Superior temporal gyrus (tissue), 1 donor: ENCODE measurements at regions not wholly inside any gene's neighbourhood (a gene's known extent, or its start where the extent isn't known, plus 50 kb on each side); places are given as distances from the start of the nearest gene placed in this dataset.
A peak's percentile ranks its signal among the peaks of the same experiment; 100 is the strongest.

ENCODE experiments used
- DNase-seq: peaks from one replicate; pipeline ENCODE4 v3.0.0-alpha.2; 2016; ENCODE audit errors: extremely low spot score

GRCh38 chr15:95228856-95229555 lies 997.6 kb downstream of the MCTP2 start:
- no peak for DNase-seq

GRCh38 chr15:95235033-95235432 lies 1003.7 kb downstream of the MCTP2 start:
- DNase-seq: no peak

DNA sequence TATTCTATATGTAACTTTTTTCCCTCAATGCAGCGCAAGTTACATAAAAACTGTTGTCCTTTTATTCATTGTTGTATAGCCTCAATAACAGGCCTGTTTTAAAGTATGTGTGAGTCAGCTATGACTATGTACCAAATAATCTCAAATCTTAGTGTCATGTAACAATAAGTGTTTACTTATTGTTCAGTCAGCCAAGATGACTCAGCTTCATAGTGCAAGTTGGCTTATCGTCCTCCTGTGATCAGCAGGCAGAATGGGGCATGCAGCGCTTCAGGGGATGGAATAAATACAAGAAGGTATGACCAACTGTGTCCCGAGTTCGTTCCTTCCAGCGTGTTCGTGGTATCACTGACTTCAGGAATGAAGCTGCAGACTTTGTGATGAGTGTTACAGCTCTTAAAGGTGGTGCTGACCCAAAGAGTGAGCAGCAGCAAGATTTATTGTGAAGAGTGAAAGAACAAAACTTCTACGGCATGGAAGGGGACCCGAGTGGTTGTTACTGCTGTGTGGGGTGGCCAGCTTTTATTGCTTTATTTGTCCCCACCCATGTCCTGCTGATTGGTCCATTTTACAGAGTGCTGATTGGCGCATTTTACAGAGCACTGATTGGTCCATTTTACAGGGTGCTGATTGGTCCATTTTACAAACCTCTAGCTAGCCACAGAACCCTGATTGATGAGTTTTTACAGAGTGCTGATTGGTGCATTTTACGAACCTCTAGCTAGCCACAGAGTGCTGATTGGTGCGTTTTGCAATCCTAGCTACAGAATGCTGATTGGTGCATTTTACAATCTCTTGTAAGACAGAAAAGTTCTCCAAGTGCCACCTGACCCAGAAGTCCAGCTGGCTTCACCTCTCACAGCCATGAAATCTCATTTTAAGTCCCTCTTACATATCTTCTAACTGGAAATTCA lies 1016.0 kb downstream of the MCTP2 start:
- no peak for DNase-seq

- DNase-seq: no peak
These were observed 1018.2 kb downstream of the MCTP2 start for GRCh38 chr15:95249524-95249923.

- DNase-seq: no peak
These were observed 1021.0 kb downstream of the MCTP2 start for GRCh38 chr15:95252404-95252803.

- no peak for DNase-seq
These were observed 1022.9 kb downstream of the MCTP2 start for GRCh38 chr15:95254263-95254662.

DNA sequence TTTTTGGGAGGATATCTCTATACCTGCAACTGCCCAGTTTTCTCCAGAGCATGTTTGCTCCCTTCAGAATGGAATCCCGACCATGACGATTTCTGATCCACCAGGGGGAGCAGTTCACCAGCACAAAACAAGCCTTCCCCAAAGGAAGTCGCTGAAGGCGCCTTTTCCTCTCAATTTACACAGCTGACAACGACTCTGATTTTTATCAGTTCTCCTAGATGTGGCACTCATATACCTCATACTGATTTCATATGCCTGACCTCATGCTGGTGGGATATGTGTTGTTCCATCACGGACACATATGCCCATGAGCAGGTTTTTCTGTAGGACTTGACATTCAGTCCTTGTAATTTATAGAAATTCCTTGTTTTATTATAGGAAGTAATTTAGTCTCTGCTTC lies 1028.2 kb downstream of the MCTP2 start:
- DNase-seq: peak; percentile 89

DNA sequence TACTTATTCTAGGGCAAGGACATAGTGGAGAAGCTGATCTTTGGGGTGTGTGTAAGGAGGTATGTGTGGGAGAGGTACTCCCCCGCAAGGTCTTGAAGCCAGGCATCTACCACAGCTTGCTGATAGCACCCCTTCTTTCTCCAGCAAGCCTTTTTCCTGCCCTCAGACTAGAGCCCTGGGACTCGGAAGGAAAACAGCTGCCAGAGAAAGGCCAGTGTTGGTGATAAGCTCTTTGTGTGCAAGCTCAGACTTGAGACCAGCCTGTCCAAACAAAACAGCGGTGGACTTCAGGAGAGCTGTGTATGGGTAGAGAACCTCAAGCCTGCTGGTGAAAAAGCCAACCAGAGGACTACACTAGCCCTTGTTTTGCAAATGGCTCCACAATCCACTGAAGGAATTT lies 1028.6 kb downstream of the MCTP2 start:
- DNase-seq: no peak

- DNase-seq: no peak
These were observed 1029.5 kb downstream of the MCTP2 start for GRCh38 chr15:95260856-95261255.

DNA sequence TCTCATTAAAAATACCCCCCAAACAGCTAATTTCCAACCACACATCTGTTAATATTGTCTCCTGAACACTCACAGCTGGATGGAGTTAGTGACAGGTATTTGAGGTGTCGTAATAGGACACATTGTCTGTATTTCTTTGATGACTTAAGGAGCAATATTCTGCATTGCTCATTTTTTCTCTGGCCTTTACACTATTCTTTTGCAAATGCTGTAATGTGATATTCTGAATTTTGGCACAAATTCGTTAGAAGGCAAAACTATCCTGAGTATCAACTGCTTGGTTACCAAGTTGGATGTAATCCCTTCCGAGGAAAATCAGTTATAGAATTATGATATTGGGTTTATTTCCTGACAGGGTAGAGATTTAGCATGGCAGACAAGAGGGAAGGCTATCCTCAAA lies 1030.2 kb downstream of the MCTP2 start:
- DNase-seq: no peak

DNA sequence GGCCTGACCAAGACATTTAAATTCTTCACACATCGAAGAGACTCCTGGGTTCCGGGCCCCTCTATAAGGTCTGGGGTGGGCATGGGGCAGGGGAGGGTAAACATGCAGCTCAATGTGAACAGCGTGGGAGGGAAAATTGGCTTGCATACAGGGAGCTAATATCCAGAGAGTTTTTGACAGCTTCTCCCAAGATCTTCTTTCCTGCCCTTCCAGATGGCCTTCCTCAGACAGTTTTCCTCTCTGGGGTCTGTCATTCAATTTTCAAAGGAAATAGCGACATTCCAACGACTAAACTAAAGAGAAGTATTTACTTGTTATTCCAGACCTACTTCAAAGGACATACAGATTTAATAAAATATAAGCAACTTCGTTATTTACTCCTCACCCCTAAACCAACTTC lies 1030.6 kb downstream of the MCTP2 start:
- no peak for DNase-seq

GRCh38 chr15:95262866-95263564 lies 1031.7 kb downstream of the MCTP2 start:
- no peak for DNase-seq

- no peak for DNase-seq
These were observed 1032.4 kb downstream of the MCTP2 start for GRCh38 chr15:95263751-95264150.

DNA sequence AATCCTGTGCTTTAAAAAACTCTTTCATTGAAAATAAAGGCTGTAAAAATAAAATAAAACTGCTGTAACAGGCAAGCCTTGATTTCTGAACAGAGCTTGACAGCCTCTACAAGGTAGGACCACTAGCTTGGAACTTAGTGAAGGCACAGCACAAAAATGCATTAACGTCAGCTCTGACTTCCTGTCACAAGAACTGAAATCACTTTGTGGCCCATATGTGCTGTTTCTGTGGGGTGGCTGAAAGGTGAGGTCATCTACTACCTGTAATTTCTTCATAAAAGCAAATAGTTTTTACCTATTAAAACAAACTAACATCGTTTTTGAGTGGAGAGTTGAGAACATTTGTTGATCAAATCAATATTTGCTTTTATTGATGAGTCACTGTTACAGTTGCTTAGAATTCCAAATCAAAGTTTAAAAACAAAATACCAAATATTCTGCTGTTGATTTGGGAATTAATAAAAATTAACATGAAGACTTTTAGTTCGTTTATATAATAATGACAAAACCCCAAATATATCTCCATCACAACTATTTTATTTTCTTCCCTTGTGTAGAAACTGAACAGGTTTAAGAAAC lies 1034.1 kb downstream of the MCTP2 start:
- DNase-seq: no peak

GRCh38 chr15:95266451-95267061 lies 1035.2 kb downstream of the MCTP2 start:
- no peak for DNase-seq

DNA sequence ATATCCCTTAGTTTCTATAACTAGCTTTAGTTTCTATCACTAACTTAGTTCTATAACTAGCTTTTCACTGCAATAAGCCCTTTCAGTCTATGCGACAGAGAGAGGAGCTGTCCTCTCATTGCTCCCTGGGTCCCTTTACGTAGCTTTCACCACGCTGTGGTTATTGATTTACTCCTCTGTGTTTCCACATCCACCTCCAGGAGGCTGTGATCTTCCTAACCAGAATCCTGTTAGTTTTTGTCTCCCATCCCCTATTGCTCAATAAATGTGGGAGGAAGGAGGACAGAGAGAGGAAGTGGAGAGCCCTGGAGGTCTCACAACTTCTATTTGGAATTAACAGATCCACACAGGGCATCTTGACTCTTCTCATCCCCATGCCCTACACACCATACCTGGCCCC lies 1036.1 kb downstream of the MCTP2 start:
- no peak for DNase-seq

- no peak for DNase-seq
These were observed 1038.2 kb downstream of the MCTP2 start for GRCh38 chr15:95269242-95270183.

DNA sequence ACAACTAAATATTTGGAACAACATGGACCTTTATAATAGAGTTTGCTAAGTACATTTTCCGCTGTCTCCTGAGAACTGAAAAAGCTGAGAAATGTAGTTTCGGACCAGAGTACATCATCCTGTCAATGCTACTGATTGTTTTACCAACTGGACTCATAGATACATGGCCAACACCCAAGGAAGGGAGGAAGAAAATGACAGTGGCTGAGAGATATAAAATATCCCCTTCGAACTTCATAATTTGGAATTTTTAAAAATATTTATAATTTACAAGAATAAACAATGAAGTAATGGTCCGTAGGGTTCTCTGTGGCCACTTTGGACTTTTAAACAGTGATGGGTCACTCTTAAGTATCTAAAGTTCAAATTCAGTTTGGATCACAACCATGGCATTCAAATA lies 1042.7 kb downstream of the MCTP2 start:
- no peak for DNase-seq

GRCh38 chr15:95277266-95277665 lies 1045.9 kb downstream of the MCTP2 start:
- no peak for DNase-seq

DNA sequence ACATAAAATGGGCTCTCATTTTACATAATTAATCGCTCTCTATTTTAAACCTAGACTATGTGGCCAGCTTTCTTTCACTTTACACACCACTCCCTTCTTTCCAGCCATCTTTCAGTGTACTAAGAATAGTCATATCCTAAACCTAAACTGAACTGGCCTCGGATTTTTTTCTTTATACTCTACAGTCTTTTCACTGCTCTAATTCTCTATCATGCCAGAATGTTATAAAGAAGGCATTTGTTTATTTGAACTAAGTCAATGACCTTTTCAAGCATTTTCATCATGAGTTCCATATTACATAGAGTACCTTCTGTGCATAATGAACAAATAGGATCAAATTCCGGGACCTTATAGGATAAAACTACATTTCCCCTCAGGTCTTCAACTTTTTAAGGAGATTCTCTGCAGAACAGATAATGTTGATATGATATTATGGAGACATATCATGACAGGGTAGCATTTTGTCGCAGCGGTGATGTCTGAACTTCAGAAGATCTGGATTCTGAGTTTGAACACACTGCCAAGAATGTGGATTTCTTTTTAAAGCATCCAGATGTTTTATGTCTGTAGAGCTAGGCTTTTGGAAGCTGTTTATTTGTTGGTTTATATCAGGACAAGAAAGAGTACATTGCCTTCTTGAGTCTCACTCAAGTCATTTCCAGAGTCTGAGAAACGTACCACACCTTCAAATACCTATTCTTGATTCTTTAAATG lies 1047.3 kb downstream of the MCTP2 start:
- no peak for DNase-seq
